CD14-positive monocyte (primary cell): ENCODE measurements at regions not wholly inside any gene's neighbourhood (a gene's known extent, or its start where the extent isn't known, plus 50 kb on each side); places are given as distances from the start of the nearest gene placed in this dataset.

Experiments used
- DNase-seq, 3 donors: peaks; one replicate each; pipeline ENCODE4 v3.0.0-alpha.2; 2011 to 2022
- H2AFZ ChIP-seq: 2 replicates; pipeline ENCODE4 v1.6.0; 2012; ENCODE audit warnings: mild to moderate bottlenecking, low read depth, low read length, inconsistent platforms; ENCODE audit not compliant: insufficient read depth, poor library complexity, severe bottlenecking
- H3K27ac ChIP-seq, 2 donors: 1 replicate in 1 of 2; 2 replicates in 1 of 2; pipeline ENCODE4 v1.5.1; 2012 to 2013; ENCODE audit warnings: low read length in 2 of 2, control low read depth in 1 of 2, inconsistent platforms in 1 of 2, low read depth in 1 of 2, mild to moderate bottlenecking in 1 of 2
- H3K27me3 ChIP-seq, 2 donors: one replicate each; pipeline versions ENCODE4 v1.6.0 to v1.6.1; 2011 to 2013; ENCODE audit warnings: low read length in 2 of 2; ENCODE audit not compliant: control insufficient read depth in 2 of 2, insufficient read depth in 2 of 2
- H3K36me3 ChIP-seq, 2 donors: replicated peaks in 1 of 2; 1 replicate in 1 of 2; 2 replicates in 1 of 2; pipeline versions ENCODE4 v1.5.1 to v1.6.1; 2012 to 2013; ENCODE audit warnings: low read length in 2 of 2, control low read depth in 1 of 2, inconsistent platforms in 1 of 2, mild to moderate bottlenecking in 1 of 2; ENCODE audit not compliant: insufficient read depth in 2 of 2, control insufficient read depth in 1 of 2
- H3K4me1 ChIP-seq, 2 donors: 1 replicate in 1 of 2; 2 replicates in 1 of 2; pipeline versions ENCODE4 v1.5.1 to v1.6.1; 2012 to 2013; ENCODE audit warnings: low read length in 2 of 2, control low read depth in 1 of 2, inconsistent platforms in 1 of 2, mild to moderate bottlenecking in 1 of 2, moderate library complexity in 1 of 2; ENCODE audit not compliant: insufficient read depth in 2 of 2, control insufficient read depth in 1 of 2
- H3K4me2 ChIP-seq: replicated peaks from 2 replicates; pipeline ENCODE3; 2012; ENCODE audit warnings: low read length, moderate library complexity, mild to moderate bottlenecking; ENCODE audit not compliant: poor library complexity, severe bottlenecking; ENCODE audit errors: extremely low read depth
- H3K4me3 ChIP-seq, 3 experiments: fragments of 200-600 bp in 1 of 3; sonication (generic) in 1 of 3; replicated peaks in 1 of 3; 1 replicate in 2 of 3; 2 replicates in 1 of 3; pipeline ENCODE4 v1.5.1; 2011 to 2013; ENCODE audit warnings: low read length in 3 of 3, mild to moderate bottlenecking in 3 of 3, control low read depth in 2 of 3, low read depth in 2 of 3, inconsistent platforms in 1 of 3, moderate library complexity in 1 of 3
- H3K79me2 ChIP-seq: 2 replicates; pipeline ENCODE4 v1.6.0; 2012; ENCODE audit warnings: mild to moderate bottlenecking, control low read depth, inconsistent platforms, low read length, moderate library complexity; ENCODE audit not compliant: insufficient read depth
- H3K9ac ChIP-seq: 2 replicates; pipeline ENCODE4 v1.6.0; 2017; ENCODE audit warnings: low read length, mild to moderate bottlenecking; ENCODE audit not compliant: insufficient read depth, poor library complexity, severe bottlenecking
- H3K9me3 ChIP-seq, 2 donors: replicated peaks in 1 of 2; 1 replicate in 1 of 2; 2 replicates in 1 of 2; pipeline versions ENCODE4 v1.5.1 to v1.6.1; 2012 to 2013; ENCODE audit warnings: low read length in 2 of 2, control low read depth in 1 of 2; ENCODE audit not compliant: control insufficient read depth in 1 of 2, insufficient read depth in 1 of 2
- H4K20me1 ChIP-seq: 2 replicates; pipeline ENCODE4 v1.6.0; 2012; ENCODE audit warnings: mild to moderate bottlenecking, low read length, control low read depth, moderate library complexity; ENCODE audit not compliant: insufficient read depth
- H3K27ac Mint-ChIP-seq, 7 donors: one replicate each; pipeline ENCODE4 v1.8.0; 2020; ENCODE audit warnings: mild to moderate bottlenecking in 7 of 7, mixed read lengths in 7 of 7, moderate library complexity in 6 of 7, inconsistent platforms in 2 of 7
- H3K27me3 Mint-ChIP-seq, 3 donors: one replicate each; pipeline ENCODE4 v1.8.0; 2021 to 2022; ENCODE audit warnings: low read depth in 3 of 3, mild to moderate bottlenecking in 3 of 3, mixed read lengths in 3 of 3, moderate library complexity in 3 of 3, inconsistent platforms in 1 of 3
- H3K36me3 Mint-ChIP-seq, 2 donors: one replicate each; pipeline ENCODE4 v1.8.0; 2020; ENCODE audit warnings: mixed read lengths in 2 of 2, inconsistent platforms in 1 of 2, mild to moderate bottlenecking in 1 of 2
- H3K4me1 Mint-ChIP-seq: one replicate; pipeline ENCODE4 v1.8.0; 2020; ENCODE audit warnings: mild to moderate bottlenecking, mixed read lengths
- H3K4me3 Mint-ChIP-seq, 2 donors: one replicate each; pipeline ENCODE4 v1.8.0; 2020; ENCODE audit warnings: mild to moderate bottlenecking in 2 of 2, mixed read lengths in 2 of 2, moderate library complexity in 1 of 2
- H3K9me3 Mint-ChIP-seq, 7 donors: one replicate each; pipeline ENCODE4 v1.8.0; 2020 to 2022; ENCODE audit warnings: mixed read lengths in 7 of 7, mild to moderate bottlenecking in 6 of 7, moderate library complexity in 6 of 7, inconsistent platforms in 2 of 7
- CTCF ChIP-seq: fragments of 200-600 bp; IDR thresholded peaks from one replicate; pipeline ENCODE4 v1.8.0; 2022; ENCODE audit warnings: antibody characterized with exemption, mild to moderate bottlenecking
- WGBS: methylation state at CpG from one replicate; pipeline ENCODE4 v1.1.5; 2013; ENCODE audit warnings: missing lambda C conversion rate; ENCODE audit not compliant: insufficient coverage; 5-methylcytosine and 5-hydroxymethylcytosine counted together
- intact Hi-C, 2 donors: fragments of 100-400 bp; cut with micrococcal nuclease; formaldehyde crosslinking; loops; one replicate each; pipeline versions ENCODE4 v1.15.0 to v1.15.1; 2023

DNA sequence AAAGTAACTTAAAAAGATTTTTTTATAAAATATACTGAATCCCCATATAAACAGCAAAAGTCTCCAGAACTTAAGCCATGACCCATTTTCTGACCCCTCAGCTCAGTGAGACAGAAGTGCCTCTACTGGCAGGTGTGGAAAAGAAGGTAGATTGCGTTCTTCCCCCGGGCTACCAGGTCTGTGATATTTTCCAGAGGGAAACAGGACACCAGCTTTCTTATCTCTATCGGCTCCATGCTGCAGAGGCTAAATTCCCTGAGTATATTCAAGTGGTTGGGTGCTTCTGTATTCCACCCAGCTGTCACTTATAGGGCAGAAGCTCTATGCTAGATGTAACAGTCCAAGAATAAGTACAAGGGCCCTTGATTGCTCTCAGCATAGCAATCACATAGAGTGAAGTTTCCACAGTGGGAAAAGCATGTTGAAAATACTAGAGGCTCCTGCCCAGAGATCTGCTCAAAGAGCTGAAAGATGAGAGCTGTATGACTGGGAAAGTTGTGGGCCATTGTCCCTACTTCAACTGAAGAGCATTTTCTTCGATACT is 687.3 kb downstream of the CDH11 start:
- H3K36me3 Mint-ChIP-seq = no peaks in the 10 kb centered on the region
- H2AFZ ChIP-seq = no peak overlapping the region
- 100% methylated on average over 1 of the region's 4 CpGs for WGBS

GRCh38 chr16:64428463-64429113 is 693.3 kb downstream of the CDH11 start:
- Mint-ChIP-seq H3K27me3 (peaks cover 0 to 2% (median 0%) of the 10 kb centered on the region in 3 donors), H3K27ac (no peak overlapping the region), H3K9me3 (peaks cover 0 to 14% (median 3%) of the 10 kb centered on the region in 7 donors), H3K4me3 (no peak overlapping the region), H3K4me1 (no peaks in the 10 kb centered on the region), H3K36me3 (no peaks in the 10 kb centered on the region)
- H3K27me3 ChIP-seq = no peaks in the 10 kb centered on the region
- no peak overlapping the region for H3K9ac ChIP-seq
- H2AFZ ChIP-seq = no peak overlapping the region
- intact Hi-C loops = no loop called here
- H3K9me3 ChIP-seq = no peaks in the 10 kb centered on the region
- H3K79me2 ChIP-seq = no peaks in the 10 kb centered on the region
- H3K4me1 ChIP-seq = no peaks in the 10 kb centered on the region
- TF ChIP-seq CTCF = no peak
- H4K20me1 ChIP-seq = no peaks in the 10 kb centered on the region
- no peak for DNase-seq
- no peaks in the 10 kb centered on the region for H3K36me3 ChIP-seq
- 70% methylated on average over 3 of the region's 5 CpGs for WGBS
- H3K4me2 ChIP-seq = no peak overlapping the region
- no peak overlapping the region for H3K4me3 ChIP-seq
- H3K27ac ChIP-seq = no peak overlapping the region

More for the DNA sequence above, 687.3 kb downstream of the CDH11 start:
- Histone ChIP-seq H3K4me1 (no peaks in the 10 kb centered on the region), H3K27ac (no peak overlapping the region), H3K27me3 (no peaks in the 10 kb centered on the region), H3K36me3 (no peaks in the 10 kb centered on the region), H4K20me1 (no peaks in the 10 kb centered on the region), H3K9me3 (no peaks in the 10 kb centered on the region), H3K4me2 (no peak overlapping the region), H3K9ac (no peak overlapping the region), H3K79me2 (no peaks in the 10 kb centered on the region), H3K4me3 (no peak overlapping the region)
- no peak for TF ChIP-seq CTCF
- Mint-ChIP-seq H3K27me3 (peaks cover 0 to 2% (median 0%) of the 10 kb centered on the region in 3 donors), H3K9me3 (peaks cover 0 to 17% (median 3%) of the 10 kb centered on the region in 7 donors), H3K4me3 (no peak overlapping the region), H3K4me1 (no peaks in the 10 kb centered on the region), H3K27ac (no peak overlapping the region)
- intact Hi-C loops = no loop called here
- DNase-seq = no peak
